Hepatocyte (in vitro differentiated cells): ENCODE measurements at regions not wholly inside any gene's neighbourhood (a gene's known extent, or its start where the extent isn't known, plus 50 kb on each side); places are given as distances from the start of the nearest gene placed in this dataset.

Experiments
- DNase-seq: peaks from one replicate; pipeline ENCODE4 v3.0.0-alpha.2; 2016; ENCODE audit warnings: low spot score
- H2AFZ ChIP-seq: fragments of 200-600 bp; sonication (generic); 2 replicates; pipeline ENCODE4 v1.6.0; 2016; ENCODE audit warnings: antibody characterized with exemption, mild to moderate bottlenecking
- H3K27ac ChIP-seq: fragments of 200-600 bp; sonication (generic); 2 replicates; pipeline ENCODE4 v1.5.1; 2016; ENCODE audit warnings: mild to moderate bottlenecking
- H3K27me3 ChIP-seq: fragments of 200-600 bp; sonication (generic); 2 replicates; pipeline ENCODE4 v1.6.1; 2016
- H3K36me3 ChIP-seq: fragments of 200-600 bp; sonication (generic); replicated peaks from 2 replicates; pipeline ENCODE4 v1.5.1; 2016; ENCODE audit warnings: low read depth; ENCODE audit not compliant: insufficient read depth
- H3K4me1 ChIP-seq: fragments of 200-600 bp; sonication (generic); 2 replicates; pipeline ENCODE4 v1.5.1; 2016; ENCODE audit warnings: mild to moderate bottlenecking, moderate library complexity; ENCODE audit not compliant: insufficient read depth
- H3K4me2 ChIP-seq: fragments of 200-600 bp; sonication (generic); 2 replicates; pipeline ENCODE4 v1.6.0; 2016
- H3K4me3 ChIP-seq: fragments of 200-600 bp; sonication (generic); 2 replicates; pipeline ENCODE4 v1.5.1; 2016; ENCODE audit warnings: mild to moderate bottlenecking
- H3K79me2 ChIP-seq: fragments of 200-600 bp; sonication (generic); 2 replicates; pipeline ENCODE4 v1.6.0; 2017; ENCODE audit warnings: mild to moderate bottlenecking
- H3K9me2 ChIP-seq: fragments of 200-600 bp; sonication (generic); replicated peaks from 2 replicates; pipeline ENCODE4 v1.6.0; 2017; ENCODE audit warnings: mild to moderate bottlenecking; ENCODE audit not compliant: insufficient read depth
- H3K9me3 ChIP-seq: fragments of 200-600 bp; sonication (generic); 2 replicates; pipeline ENCODE4 v1.5.1; 2016; ENCODE audit warnings: low read depth, mild to moderate bottlenecking
- H4K20me1 ChIP-seq: fragments of 200-600 bp; sonication (generic); 2 replicates; pipeline ENCODE4 v1.6.0; 2016; ENCODE audit warnings: mild to moderate bottlenecking; ENCODE audit not compliant: insufficient read depth, poor library complexity, severe bottlenecking
- EZH2 ChIP-seq: fragments of 200-600 bp; sonication (generic); IDR thresholded peaks from 2 replicates; pipeline ENCODE4 v1.6.1; 2016; ENCODE audit warnings: antibody characterized with exemption, mild to moderate bottlenecking, borderline replicate concordance
- EZH2phosphoT487 ChIP-seq: fragments of 200-600 bp; sonication (generic); IDR thresholded peaks from one replicate; pipeline ENCODE4 v1.6.1; 2018; ENCODE audit warnings: antibody characterized with exemption, mild to moderate bottlenecking, low read depth, moderate library complexity; ENCODE audit not compliant: unreplicated experiment, severe bottlenecking
- WGBS: methylation state at CpG from one replicate; pipeline ENCODE4 v1.1.6; 2016; ENCODE audit warnings: low lambda C conversion rate; ENCODE audit errors: missing lambda C conversion rate; 5-methylcytosine and 5-hydroxymethylcytosine counted together
- TF ChIP-seq, protein P1 (sequence below): fragments of 200-600 bp; sonication (generic); IDR thresholded peaks from 2 replicates; pipeline ENCODE4 v1.5.1; 2016; ENCODE audit warnings: antibody characterized with exemption, mild to moderate bottlenecking; ENCODE audit not compliant: poor library complexity

DNA sequence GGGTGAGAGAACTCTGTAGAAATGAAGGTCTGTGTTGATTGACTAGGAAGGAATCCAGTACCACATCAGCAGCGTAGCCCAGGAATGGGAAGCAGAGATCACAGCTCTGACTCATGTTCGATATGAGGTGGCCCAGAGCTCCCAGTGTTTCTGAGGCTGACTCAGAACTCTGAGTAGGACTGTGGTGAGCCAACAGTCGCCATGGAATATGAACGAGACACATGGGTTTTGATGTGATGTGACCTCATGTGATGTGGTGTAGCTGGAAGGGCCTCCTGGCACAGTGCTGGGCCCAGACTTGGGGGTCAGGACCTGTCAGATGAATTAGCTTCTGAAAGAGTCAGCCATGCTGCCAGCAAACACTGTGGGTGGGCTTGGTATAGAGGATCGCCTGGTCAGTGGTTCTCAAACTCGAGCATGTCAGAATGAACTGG is 237.0 kb downstream of the MRPL39 start:
- TF ChIP-seq, protein P1, sequence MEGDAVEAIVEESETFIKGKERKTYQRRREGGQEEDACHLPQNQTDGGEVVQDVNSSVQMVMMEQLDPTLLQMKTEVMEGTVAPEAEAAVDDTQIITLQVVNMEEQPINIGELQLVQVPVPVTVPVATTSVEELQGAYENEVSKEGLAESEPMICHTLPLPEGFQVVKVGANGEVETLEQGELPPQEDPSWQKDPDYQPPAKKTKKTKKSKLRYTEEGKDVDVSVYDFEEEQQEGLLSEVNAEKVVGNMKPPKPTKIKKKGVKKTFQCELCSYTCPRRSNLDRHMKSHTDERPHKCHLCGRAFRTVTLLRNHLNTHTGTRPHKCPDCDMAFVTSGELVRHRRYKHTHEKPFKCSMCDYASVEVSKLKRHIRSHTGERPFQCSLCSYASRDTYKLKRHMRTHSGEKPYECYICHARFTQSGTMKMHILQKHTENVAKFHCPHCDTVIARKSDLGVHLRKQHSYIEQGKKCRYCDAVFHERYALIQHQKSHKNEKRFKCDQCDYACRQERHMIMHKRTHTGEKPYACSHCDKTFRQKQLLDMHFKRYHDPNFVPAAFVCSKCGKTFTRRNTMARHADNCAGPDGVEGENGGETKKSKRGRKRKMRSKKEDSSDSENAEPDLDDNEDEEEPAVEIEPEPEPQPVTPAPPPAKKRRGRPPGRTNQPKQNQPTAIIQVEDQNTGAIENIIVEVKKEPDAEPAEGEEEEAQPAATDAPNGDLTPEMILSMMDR: no peak
- TF ChIP-seq EZH2phosphoT487 (no peak), EZH2 (no peak)
- peak; percentile 31 for DNase-seq
- H3K4me1 ChIP-seq: no peaks in the 10 kb centered on the region
- H3K9me2 ChIP-seq: no peaks in the 10 kb centered on the region
- 87% methylated on average over 6 of the region's 6 CpGs for WGBS
- H3K36me3 ChIP-seq: no peaks in the 10 kb centered on the region
- no peaks in the 10 kb centered on the region for H3K27me3 ChIP-seq
- no peaks in the 10 kb centered on the region for H4K20me1 ChIP-seq
- no peak overlapping the region for H3K4me3 ChIP-seq
- H3K9me3 ChIP-seq: no peaks in the 10 kb centered on the region
- H3K79me2 ChIP-seq: no peaks in the 10 kb centered on the region
- H3K27ac ChIP-seq: no peak overlapping the region
- H2AFZ ChIP-seq: no peak overlapping the region
- H3K4me2 ChIP-seq: no peak overlapping the region

DNA sequence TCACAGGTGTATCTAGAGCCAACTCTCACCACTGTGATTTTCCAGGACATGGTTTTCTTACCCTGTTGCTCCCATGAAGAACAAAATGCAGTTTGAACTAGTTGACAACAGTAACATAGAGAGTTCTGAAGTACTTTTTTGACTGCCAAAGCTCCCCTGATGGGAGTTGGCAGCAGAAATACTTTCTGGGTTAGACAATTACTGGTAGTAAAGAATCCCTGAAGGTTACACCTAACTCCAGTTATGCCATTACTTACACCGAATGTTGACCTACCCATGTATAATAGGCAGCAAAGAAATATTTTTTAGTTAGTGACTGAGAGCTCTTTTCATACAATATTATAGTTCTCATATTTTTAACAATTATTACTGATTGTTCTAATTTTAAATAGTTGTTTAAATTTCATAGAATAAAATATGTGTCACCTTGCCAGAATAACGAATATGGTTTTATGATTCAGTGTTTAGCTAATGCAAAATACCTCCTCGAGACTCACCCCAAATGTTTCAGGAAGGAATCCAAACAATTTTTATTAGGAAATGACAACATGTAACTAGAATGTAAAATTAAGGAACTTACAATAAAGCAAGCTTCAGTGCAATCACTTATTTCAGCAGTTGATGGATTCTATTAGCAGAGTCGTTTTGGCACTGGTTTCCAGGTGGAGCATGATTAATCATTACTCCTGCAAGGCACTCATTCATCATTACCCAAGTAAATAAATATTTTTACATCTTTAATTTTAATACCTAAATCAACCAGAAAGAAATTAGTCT is 237.6 kb downstream of the MRPL39 start:
- Histone ChIP-seq H2AFZ (no peak overlapping the region), H3K9me3 (no peaks in the 10 kb centered on the region), H3K36me3 (no peaks in the 10 kb centered on the region), H3K27me3 (no peaks in the 10 kb centered on the region), H3K9me2 (no peaks in the 10 kb centered on the region), H4K20me1 (no peaks in the 10 kb centered on the region), H3K4me3 (no peak overlapping the region), H3K4me1 (no peaks in the 10 kb centered on the region), H3K4me2 (no peak overlapping the region), H3K27ac (no peak overlapping the region), H3K79me2 (no peaks in the 10 kb centered on the region)
- no peak for DNase-seq
- no peak for TF ChIP-seq EZH2
- TF ChIP-seq, protein P1: no peak
- no peak for TF ChIP-seq EZH2phosphoT487
- WGBS: 76% methylated on average over 4 of the region's 4 CpGs

- Histone ChIP-seq H3K4me1 (no peaks in the 10 kb centered on the region), H3K79me2 (no peaks in the 10 kb centered on the region), H3K4me3 (no peak overlapping the region), H3K27ac (no peak overlapping the region), H3K36me3 (no peaks in the 10 kb centered on the region), H3K4me2 (no peak overlapping the region), H2AFZ (no peak overlapping the region), H4K20me1 (no peaks in the 10 kb centered on the region), H3K27me3 (no peaks in the 10 kb centered on the region), H3K9me3 (no peaks in the 10 kb centered on the region), H3K9me2 (no peaks in the 10 kb centered on the region)
- TF ChIP-seq EZH2phosphoT487: no peak
- TF ChIP-seq, protein P1: no peak
- TF ChIP-seq EZH2: no peak
- no peak for DNase-seq
- WGBS: 64% methylated on average over 7 of the region's 7 CpGs
Observed at GRCh38 chr21:25368531-25368930, 238.8 kb downstream of the MRPL39 start.
